ENCODE measurements at regions not wholly inside any gene's neighbourhood (a gene's known extent, or its start where the extent isn't known, plus 50 kb on each side); places are given as distances from the start of the nearest gene placed in this dataset.

DNA sequence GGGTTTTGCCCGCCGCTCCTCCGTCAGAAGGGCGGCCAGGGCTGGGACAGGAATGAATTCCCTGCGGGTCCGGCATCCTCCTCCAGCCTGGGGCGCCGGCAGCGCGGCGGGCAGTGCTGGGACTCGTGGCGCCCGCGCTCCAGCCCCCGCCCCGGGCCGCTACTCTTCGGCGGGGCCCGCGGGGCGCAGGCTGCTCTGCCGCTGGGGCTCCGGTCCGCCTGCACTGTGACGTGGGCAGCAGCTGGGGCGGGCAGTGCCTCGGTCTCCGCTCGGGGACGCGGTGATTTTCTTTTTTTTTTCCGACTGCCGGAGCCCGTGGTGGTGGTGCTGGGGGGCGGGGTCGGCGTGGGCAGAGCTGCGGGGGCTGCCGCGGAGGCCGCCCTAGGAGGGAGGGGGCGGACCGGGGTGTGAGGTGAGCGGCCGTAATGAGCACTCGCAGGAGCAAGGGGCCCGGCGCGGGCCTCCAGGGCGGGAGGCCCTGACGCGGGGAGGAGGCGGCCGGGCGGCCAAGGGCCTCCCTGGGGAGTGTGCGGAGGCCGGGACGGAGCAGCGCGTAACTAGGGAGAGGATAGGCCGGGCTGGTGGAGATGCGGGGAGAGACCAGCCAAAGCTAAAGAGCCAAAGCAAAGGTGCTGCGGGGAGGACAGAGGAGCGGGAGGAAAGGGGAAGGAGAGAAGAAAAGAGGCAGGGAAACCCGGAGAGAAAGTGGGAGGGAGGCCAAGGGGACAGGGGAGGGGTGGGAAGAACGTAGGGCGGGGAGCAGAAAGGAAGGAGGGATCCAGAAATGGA is 73.3 kb upstream of the ZBED5 start:
- TF ChIP-seq CTCF (IDR thresholded peaks at IDR 0.05) (no peak), POLR2A (IDR thresholded peaks at IDR 0.05) (peak in 1 of 2 donors; percentile 28)
